Limb (tissue), 2 donors: ENCODE measurements at regions not wholly inside any gene's neighbourhood (a gene's known extent, or its start where the extent isn't known, plus 50 kb on each side); places are given as distances from the start of the nearest gene placed in this dataset.

ENCODE experiments used
- DNase-seq, 2 donors: peaks; one replicate each; pipeline ENCODE4 v3.0.0-alpha.2; 2016; ENCODE audit errors: extremely low spot score in 2 of 2

GRCh38 chr5:167814040-167814439 lies 477.4 kb upstream of the WWC1 start:
- no peak for DNase-seq

GRCh38 chr5:167814828-167815227 lies 476.6 kb upstream of the WWC1 start:
- peak in 1 of 2 donors; percentile 29 for DNase-seq

GRCh38 chr5:167816354-167816753 lies 475.1 kb upstream of the WWC1 start:
- no peak for DNase-seq

GRCh38 chr5:167816864-167817263 lies 474.6 kb upstream of the WWC1 start:
- no peak for DNase-seq

GRCh38 chr5:167819406-167819805 lies 472.0 kb upstream of the WWC1 start:
- no peak for DNase-seq

- peak in 1 of 2 donors; percentile 35 for DNase-seq
Measured at GRCh38 chr5:167820101-167820990, 471.1 kb upstream of the WWC1 start.

GRCh38 chr5:167821151-167821550 lies 470.3 kb upstream of the WWC1 start:
- no peak for DNase-seq

- DNase-seq, result no peak
Measured at GRCh38 chr5:167821669-167822068, 469.8 kb upstream of the WWC1 start.

GRCh38 chr5:167822241-167822640 lies 469.2 kb upstream of the WWC1 start:
- no peak for DNase-seq

- DNase-seq, result no peak
Measured at GRCh38 chr5:167823405-167823804, 468.0 kb upstream of the WWC1 start.

GRCh38 chr5:167827766-167828165 lies 463.7 kb upstream of the WWC1 start:
- DNase-seq, result no peak

GRCh38 chr5:167831754-167832504 lies 459.5 kb upstream of the WWC1 start:
- DNase-seq, result no peak

- DNase-seq, result no peak
Measured at GRCh38 chr5:167832609-167833008, 458.8 kb upstream of the WWC1 start.

- no peak for DNase-seq
Measured at GRCh38 chr5:167833456-167833855, 458.0 kb upstream of the WWC1 start.

GRCh38 chr5:167835146-167835545 lies 456.3 kb upstream of the WWC1 start:
- DNase-seq, result no peak

GRCh38 chr5:167837127-167837526 lies 454.3 kb upstream of the WWC1 start:
- no peak for DNase-seq

GRCh38 chr5:167839065-167839464 lies 452.4 kb upstream of the WWC1 start:
- no peak for DNase-seq

GRCh38 chr5:167840527-167841130 lies 450.8 kb upstream of the WWC1 start:
- no peak for DNase-seq

- DNase-seq, result no peak
Measured at GRCh38 chr5:167843881-167844572, 447.4 kb upstream of the WWC1 start.

- DNase-seq, result no peak
Measured at GRCh38 chr5:167845952-167846351, 445.5 kb upstream of the WWC1 start.

GRCh38 chr5:167849874-167850273 lies 441.6 kb upstream of the WWC1 start:
- no peak for DNase-seq

GRCh38 chr5:167850911-167851310 lies 440.5 kb upstream of the WWC1 start:
- DNase-seq, result no peak
